HG03565 (cell line): ENCODE measurements at regions not wholly inside any gene's neighbourhood (a gene's known extent, or its start where the extent isn't known, plus 50 kb on each side); places are given as distances from the start of the nearest gene placed in this dataset.

ENCODE experiments used
- ATAC-seq: cut with Tn5 transposase; IDR thresholded peaks from one replicate; pipeline ENCODE4 v1.9.1; 2021; ENCODE audit warnings: mild to moderate bottlenecking, moderate library complexity; ENCODE audit not compliant: unreplicated experiment

GRCh38 chr3:170734043-170734734 lies 135.8 kb downstream of the RPL22L1 start:
- no peak for ATAC-seq

- ATAC-seq, result no peak
Observed at GRCh38 chr3:170732660-170733245, 137.2 kb downstream of the RPL22L1 start.

GRCh38 chr3:170731281-170731680 lies 138.7 kb downstream of the RPL22L1 start:
- no peak for ATAC-seq

GRCh38 chr3:170730071-170730812 lies 139.8 kb downstream of the RPL22L1 start:
- no peak for ATAC-seq

- no peak for ATAC-seq
Observed at GRCh38 chr3:170728181-170728580, 141.8 kb downstream of the RPL22L1 start.

GRCh38 chr3:170727754-170728153 lies 141.9 kb upstream of the SLC7A14 start:
- no peak for ATAC-seq

GRCh38 chr3:170726976-170727661 lies 141.2 kb upstream of the SLC7A14 start:
- ATAC-seq, result no peak

GRCh38 chr3:170725285-170725731 lies 139.4 kb upstream of the SLC7A14 start:
- ATAC-seq, result no peak

GRCh38 chr3:170724599-170725280 lies 138.9 kb upstream of the SLC7A14 start:
- ATAC-seq, result no peak

GRCh38 chr3:170723241-170723640 lies 137.4 kb upstream of the SLC7A14 start:
- no peak for ATAC-seq

GRCh38 chr3:170721563-170721962 lies 135.7 kb upstream of the SLC7A14 start:
- ATAC-seq, result no peak

GRCh38 chr3:170719300-170719699 lies 133.4 kb upstream of the SLC7A14 start:
- no peak for ATAC-seq

- no peak for ATAC-seq
Observed at GRCh38 chr3:170718848-170719247, 133.0 kb upstream of the SLC7A14 start.

- no peak for ATAC-seq
Observed at GRCh38 chr3:170717410-170718402, 131.8 kb upstream of the SLC7A14 start.

- no peak for ATAC-seq
Observed at GRCh38 chr3:170716172-170716805, 130.4 kb upstream of the SLC7A14 start.

GRCh38 chr3:170714562-170715535 lies 129.0 kb upstream of the SLC7A14 start:
- ATAC-seq, result no peak

GRCh38 chr3:170714122-170714521 lies 128.2 kb upstream of the SLC7A14 start:
- ATAC-seq, result no peak

GRCh38 chr3:170713653-170714052 lies 127.8 kb upstream of the SLC7A14 start:
- no peak for ATAC-seq
